Cerebellar nuclear complex (tissue), 1 donor: ENCODE measurements at regions not wholly inside any gene's neighbourhood (a gene's known extent, or its start where the extent isn't known, plus 50 kb on each side); places are given as distances from the start of the nearest gene placed in this dataset.

Source experiments
- DNase-seq, 2 experiments: peaks; one replicate each; lab custom pipeline; 2025; lab: John Stamatoyannopoulos, UW

DNA sequence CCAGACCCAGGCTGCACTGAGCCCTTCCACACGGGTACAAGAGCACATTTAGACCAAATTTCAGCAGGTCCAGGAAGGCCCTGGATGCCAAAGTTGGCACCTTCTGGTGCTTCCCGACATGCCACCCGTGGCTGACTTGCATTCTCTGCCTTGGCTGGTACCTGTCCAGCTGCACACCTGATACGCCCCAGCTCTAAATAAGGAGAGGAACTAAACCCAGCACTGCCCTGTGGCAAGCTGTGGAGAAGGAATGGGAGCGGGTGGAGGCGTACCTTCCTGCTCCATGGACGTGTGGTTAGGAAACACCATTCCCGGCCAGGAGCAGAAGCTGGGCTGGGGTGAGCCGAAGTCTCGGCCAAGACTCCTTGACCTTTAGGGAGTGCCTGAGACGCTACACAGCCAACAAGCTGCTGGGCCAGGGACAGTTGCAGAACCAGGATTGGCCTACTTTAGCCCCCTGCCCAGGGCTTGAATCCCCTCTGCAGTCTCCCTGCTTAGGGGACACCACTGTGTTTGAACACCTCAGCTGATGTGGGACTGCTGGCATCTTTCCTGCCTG lies 86.5 kb upstream of the TAF1B start:
- peak in 1 of 2 experiments; percentile 18 for DNase-seq

DNA sequence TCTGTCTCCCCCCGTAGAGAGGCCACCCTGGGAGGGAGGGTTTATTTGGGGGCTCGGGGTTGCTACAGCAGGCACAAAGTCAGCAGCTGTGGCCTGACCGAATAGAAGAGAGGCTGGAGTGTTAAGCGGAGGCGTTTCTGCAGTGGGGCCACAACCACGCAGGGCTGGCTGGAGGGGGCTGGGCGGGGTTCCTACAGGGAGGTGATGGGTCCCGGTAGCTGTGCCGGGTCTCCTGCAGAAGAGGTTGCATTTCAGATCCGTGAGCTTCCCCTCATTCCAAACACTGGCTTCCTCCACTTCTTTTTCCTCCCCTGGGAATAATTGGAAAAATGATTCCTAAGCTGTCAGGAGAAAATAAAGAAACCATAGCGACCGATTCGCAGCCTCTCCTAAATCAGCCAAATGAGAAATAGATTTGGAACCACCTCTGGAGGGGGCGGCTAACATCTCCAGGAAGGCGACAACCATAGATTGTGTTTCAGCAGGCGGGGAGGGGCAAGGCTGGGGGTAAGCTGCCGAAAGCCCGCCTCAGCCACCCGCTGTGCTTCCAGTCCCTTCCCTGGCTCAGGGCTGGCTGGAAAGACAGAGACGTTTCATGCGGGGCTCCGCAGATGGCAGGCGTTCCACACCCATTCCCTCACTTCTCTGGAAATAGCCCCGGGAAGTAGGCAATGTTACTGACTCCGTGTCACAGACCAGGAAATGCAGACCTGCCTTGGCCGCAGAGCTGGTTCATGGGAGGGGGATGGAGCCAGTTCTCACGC lies 85.6 kb upstream of the TAF1B start:
- peak in 1 of 2 experiments; percentile 36 for DNase-seq

DNA sequence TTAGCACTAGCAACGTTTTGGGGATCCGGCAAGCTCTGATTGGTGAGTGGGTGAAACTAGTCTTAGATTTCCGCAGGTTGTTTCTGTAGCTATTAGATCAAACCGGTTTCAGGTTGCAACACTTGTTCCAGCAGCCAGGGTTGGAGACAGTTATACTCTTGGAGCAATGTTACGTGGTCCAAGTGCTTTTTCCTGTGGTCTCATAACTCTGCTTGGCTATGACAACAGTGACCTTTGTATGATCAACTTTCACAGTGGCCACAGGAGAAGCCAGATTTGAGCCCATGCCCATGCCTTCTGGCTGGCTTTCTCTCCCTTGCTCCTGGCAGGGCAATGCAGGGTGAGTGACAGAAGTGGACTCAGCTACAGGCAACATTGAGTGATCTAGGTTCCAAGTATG lies 84.5 kb upstream of the TAF1B start:
- no peak for DNase-seq

DNA sequence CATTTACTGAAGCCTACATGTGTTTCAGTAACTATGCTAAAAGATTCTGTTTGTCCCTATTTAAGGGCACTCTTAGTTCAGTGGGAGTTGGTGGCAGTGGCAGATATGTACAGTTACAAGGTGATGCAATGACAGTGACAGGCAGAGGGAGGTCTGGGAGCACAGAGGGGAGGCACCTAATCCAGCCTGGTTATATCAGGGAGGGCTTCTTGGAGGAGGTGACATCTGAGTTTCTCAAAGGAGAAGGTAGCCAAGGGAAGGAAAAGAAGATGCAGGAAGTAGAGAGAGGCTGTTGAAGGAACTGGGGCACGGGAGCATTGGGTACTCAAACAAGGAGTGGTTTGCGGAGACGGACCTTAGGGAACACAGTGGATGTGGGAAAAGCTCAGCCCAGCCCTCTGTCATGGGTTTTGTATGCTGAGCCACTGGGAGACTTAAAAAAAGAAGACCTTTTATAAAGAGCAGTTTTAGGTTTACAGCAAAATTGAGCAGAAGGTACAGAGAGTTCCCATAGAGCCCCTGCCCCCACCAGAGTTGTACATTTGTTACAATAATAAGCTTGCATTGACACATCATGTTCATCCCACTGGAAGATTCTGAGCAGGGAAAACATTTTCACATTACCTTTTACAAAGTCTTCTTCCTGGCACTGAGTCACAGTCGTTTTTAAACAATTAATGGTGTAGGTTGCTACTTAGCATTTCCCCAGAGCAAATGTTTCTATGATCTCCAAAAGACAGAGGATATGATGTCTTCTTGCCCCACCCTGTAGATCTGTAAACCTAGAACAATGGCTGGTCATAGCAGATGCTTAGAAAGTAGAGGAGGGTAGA lies 83.0 kb upstream of the TAF1B start:
- no peak for DNase-seq

DNA sequence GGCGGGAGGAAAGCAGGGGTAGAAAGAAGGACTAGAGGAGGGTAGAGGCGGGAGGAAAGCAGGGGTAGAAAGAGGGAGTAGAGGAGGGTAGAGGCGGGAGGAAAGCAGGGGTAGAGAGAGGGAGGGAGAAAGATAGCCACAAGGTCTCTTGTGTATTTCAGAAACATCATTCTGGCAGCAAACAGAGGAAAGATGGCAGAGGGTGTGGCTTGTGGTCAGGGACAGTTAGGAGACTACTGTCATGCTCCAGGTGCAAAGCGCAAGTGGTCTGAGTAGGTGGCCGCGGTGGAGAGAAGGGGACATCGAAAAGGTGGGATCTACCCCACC lies 82.4 kb upstream of the TAF1B start:
- no peak for DNase-seq

- no peak for DNase-seq
These were observed 81.7 kb upstream of the TAF1B start for GRCh38 chr2:9761577-9761976.

DNA sequence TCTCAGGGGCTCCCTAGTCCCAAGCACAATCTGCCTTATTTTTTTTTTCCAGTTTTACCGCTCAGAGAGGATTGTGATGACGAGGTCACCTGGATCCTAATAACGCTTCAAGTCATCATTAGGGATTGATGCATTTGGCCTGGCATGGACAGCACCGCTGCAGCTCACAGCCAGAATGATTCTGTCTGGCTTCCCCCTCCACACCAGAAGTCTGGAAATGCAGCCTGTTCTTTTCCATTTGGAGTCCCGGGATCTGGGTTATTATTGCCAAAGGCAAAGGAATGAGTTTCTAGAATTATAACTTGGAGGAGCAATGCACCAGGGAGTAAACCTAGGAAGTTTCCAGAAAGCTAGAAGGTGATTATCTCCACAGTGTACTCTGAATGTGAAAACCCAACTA lies 81.1 kb upstream of the TAF1B start:
- DNase-seq: no peak

DNA sequence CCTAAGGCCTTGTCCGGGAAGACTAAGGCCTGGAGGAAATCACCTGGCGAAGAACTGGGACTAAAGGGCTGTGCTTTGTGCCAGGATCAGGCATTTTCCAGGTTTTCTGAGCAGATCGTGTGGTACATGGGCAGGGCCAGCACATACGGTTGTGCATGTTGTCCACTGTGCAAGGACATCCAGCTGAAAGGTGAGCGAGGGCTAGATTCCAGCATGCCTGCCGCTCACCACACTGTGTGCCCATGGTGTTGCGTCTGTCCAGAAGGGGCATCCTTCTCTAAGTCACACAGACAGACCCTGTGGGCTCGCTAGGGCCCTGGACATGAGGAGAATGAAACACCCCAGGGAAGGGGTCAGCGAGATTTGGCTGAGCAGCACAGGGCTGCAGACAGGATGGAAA lies 80.3 kb upstream of the TAF1B start:
- no peak for DNase-seq

DNA sequence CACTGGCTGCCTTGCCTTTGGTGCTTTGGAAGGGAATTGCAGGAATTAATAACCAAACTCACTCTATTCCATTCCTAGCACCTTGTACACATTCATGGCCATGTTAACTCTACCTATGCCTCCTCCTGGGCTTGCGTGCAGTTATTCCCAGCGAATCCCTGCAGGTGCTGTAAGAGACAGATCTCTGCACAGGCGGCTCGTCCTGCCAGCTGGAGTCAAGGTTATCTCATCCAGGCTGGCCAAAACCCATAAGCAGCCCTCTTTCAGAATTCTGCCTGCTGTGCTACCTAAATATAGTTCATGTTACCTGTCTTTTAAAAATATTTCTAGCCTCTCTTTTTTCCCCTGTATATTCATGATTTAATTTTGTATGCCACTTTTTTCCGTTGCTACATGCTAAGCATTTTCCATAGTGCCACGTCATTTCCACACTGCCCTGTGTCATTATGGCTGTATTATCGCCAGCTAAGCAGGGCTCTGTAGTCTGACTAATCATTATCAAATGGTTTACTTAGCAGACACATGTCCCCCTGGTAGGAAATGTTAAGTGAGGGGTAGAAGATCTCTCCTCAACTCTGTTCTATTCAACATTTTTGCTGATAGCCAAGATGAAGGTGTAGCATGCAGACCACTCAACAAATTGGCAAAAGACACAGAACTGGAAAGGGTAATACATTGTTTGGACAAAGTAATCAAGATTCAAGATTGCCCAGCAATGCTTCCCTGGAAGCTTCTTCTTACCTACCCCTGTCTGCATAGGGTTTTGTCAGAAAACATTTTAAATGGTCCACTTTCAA lies 79.7 kb upstream of the TAF1B start:
- DNase-seq: peak; percentile 32 to 64

- peak in 1 of 2 experiments; percentile 16 for DNase-seq
These were observed 79.0 kb upstream of the TAF1B start for GRCh38 chr2:9764153-9764778.

DNA sequence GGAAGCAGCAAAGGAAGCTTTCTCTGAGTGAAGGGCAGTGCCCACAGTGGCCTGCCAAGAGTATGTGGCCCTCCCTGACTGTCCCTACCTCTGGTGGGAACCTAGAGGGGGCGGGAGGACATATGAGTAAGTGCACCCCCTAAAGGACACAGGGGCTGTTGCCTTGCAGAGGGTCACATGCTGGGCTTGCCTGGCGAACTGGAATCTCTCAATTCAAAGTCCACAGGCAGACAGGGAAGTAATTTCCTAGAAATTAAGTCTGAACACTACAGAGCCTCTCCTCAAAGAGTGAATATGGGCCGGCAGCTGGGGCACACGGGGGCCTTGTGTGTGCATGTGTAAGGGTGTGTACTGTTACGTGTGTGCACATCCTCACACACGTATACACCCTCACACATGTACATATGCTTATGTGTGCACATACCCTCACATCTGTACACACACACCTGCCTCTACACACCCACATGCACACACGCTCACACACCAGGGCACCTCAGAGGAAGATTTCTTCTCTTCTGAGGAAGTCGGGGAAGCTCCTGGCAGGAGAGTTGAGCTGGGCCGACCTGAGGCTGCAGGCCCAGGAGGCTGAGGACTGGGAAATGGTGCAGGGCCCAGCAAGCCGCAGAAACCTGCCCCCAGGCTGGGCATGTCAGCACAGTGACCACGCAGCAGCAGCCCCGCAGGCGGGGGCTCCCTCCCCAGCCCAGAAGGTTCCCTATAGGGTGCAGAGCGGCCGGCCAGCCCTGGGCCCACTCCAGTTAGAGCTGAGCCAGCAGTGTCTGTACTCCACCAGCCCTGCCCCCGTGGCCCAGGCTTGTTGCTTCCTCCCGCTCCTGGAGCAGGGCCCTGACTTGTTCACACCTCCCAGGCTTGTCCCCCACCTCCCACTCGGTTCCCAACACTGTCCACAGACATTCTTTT lies 77.4 kb upstream of the TAF1B start:
- DNase-seq: peak; percentile 16 to 40

- DNase-seq: no peak
These were observed 75.5 kb upstream of the TAF1B start for GRCh38 chr2:9767656-9768281.

DNA sequence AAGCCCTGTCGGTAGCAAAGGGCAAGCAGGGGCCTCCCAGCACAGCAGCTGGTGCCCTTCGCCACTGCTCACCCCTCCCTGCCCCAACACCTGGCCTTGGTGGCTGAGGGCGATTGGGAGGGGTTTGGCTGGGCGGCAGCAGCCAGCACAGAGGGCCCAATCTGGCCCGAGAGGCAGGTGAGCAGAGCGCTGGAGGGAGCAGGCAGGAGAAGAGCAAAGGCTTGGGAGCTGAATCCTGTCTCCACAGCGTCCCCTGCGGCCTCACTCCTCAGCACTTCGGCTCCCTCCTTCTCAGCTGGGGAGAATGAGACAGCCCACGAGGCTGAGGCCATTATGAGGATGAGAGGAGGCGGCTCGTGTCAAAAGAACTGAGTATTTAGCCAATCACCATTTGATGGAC lies 74.9 kb upstream of the TAF1B start:
- DNase-seq: peak in 1 of 2 experiments; percentile 51

DNA sequence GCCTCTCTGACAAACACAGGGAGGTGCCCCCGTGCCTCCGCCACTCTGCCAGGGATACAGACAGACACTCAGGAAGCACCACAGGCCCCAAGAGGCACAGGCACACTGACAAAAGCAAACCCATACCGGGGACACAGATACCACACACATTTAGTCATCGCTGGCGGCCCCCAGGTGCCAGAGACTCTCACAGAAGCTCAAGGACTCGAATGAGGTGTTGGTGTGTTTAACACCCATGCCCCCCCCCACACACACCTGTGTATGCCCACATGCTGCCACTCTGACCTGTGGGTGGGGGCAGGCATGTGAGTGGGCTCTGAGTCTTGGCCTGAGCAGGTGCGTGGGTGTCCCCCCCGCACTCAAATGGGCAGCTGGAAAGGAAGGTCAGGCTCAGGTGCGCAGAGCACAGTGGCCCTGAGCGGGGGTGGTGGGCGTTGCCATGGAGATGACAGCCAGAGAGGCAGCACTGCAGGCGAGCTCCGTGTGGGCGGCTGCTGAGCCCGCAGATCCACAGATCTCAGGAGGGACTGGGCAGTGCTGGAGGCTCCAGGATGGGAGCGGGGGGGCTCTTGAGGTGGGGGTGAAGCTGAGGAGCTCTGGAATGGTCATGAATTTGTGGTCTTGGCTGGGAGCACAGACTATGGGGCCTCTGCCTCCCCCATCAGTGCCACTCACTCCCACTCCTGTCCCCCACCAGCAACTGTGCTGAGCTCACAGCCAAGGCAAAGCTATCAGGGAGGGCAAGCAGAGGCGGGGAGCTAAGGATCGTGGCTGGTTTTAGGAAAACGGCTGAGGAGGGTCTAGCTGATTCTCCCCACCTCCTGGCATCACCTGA lies 73.9 kb upstream of the TAF1B start:
- DNase-seq: peak in 1 of 2 experiments; percentile 25

DNA sequence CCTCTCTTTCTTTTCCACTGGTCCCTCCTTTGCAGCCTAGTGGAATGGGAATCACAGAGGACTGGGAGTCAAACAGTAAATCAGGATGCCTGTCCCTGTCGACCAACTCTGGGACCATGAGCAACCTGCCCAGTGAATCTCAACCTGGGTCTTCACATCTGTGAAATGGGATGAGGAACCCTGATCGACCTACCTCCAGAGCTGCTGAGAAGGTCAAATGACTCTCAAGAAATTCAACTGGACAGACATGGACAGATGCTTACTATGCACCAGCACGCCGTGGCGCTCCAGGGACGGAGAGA lies 73.3 kb upstream of the TAF1B start:
- no peak for DNase-seq

DNA sequence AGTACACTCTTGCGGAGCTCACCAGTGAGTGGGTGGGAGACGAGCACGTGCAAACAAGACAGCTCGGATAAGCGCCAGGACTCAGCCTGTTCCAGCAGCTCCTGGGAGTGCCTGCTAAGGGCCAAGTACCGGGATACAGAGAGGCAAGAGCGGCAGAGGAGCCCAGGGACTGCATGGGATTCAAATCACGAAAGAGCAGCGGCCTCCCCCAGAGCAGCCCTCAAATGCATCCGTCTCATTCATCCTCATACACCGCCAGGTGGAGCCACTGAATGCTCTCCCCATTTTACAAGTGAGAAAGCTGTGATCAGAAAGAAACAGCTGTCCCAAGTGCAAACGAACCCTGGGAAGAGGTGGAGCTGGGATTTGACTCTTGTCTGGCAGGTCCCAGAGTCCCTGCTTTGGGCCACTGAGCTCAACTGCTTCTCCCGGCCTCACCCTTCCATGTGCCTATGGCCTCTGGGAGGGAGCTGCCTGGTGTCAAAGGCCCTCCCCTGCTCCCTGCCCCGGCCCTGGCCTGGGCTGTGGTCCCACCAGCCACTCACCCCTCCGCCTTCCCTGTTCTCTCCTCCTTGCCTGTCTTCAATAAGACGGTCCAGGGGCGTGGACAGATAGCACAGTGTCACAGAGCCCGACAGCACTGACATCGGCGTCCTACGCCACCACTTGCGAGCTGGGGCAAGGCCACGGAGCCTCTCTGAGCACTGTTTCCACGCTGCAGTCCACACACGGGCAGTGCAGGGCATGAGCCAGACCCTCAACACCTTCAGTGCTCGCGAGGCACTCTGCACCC lies 72.8 kb upstream of the TAF1B start:
- DNase-seq: peak in 1 of 2 experiments; percentile 64

GRCh38 chr2:9771101-9771449 lies 72.2 kb upstream of the TAF1B start:
- DNase-seq: no peak

DNA sequence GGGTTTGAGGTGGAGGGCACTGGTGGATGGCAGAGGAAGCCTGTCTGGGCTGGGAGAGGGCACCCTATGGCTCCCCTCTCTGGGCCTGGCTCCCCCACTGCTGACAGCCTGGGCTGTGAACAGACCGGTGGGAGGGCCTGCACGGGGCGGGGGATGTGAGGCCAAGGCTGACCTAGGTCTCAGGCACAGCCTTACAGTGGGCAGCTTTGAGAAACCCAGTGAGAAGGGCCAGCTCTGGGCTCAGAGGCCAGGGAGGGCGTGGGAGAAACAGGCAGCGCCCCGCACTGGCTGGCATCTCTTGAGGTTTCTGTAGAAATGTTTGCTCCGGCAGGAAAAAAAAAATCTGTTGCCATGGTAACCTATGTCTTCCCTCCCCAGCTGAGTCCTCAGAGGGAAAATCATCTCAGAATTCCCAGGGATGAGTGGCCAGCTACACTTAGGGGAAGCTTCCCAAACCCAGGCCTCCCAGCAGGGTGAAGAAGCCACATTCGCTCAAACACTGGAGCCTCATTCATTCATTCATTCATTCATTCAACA lies 71.7 kb upstream of the TAF1B start:
- DNase-seq: peak in 1 of 2 experiments; percentile 37
